Upper lobe of left lung (tissue), 6 donors: ENCODE measurements at regions not wholly inside any gene's neighbourhood (a gene's known extent, or its start where the extent isn't known, plus 50 kb on each side); places are given as distances from the start of the nearest gene placed in this dataset.

Experiments used
- ATAC-seq, 2 donors: fragments of 200-7000 bp; cut with Tn5 transposase; one replicate each; pipeline ENCODE4 v1.9.1; 2022; ENCODE audit warnings: mild to moderate bottlenecking in 2 of 2, moderate library complexity in 2 of 2; ENCODE audit not compliant: low FRiP score in 2 of 2
- DNase-seq, 2 donors: peaks; one replicate each; pipeline ENCODE4 v3.0.0-alpha.2; 2019 to 2020
- H3K27ac ChIP-seq, 4 donors: fragments of 200-600 bp; sonication (generic); one replicate each; pipeline ENCODE4 v1.5.1; 2016 to 2019
- H3K27me3 ChIP-seq, 4 donors: fragments of 200-600 bp; sonication (generic); one replicate each; pipeline ENCODE4 v1.5.1; 2017 to 2019
- H3K36me3 ChIP-seq, 4 donors: fragments of 200-600 bp; sonication (generic); one replicate each; pipeline ENCODE4 v1.5.1; 2016 to 2019
- H3K4me1 ChIP-seq, 4 donors: fragments of 200-600 bp; sonication (generic); one replicate each; pipeline ENCODE4 v1.5.1; 2018 to 2019
- H3K4me3 ChIP-seq, 4 donors: fragments of 200-600 bp; sonication (generic); one replicate each; pipeline ENCODE4 v1.5.1; 2017 to 2019; ENCODE audit warnings: mild to moderate bottlenecking in 2 of 4, moderate library complexity in 1 of 4
- H3K9me3 ChIP-seq, 4 donors: fragments of 200-600 bp; sonication (generic); one replicate each; pipeline ENCODE4 v1.5.1; 2018 to 2019
- EP300 ChIP-seq, 4 donors: sonication (generic); formaldehyde crosslinking; IDR thresholded peaks; one replicate each; pipeline ENCODE4 v1.5.1; 2017; ENCODE audit warnings: antibody characterized with exemption in 4 of 4, control low read depth in 2 of 4
- POLR2A ChIP-seq, 4 donors: fragments of 450-650 bp; IDR thresholded peaks; one replicate each; pipeline ENCODE4 v1.5.1; 2016 to 2017; ENCODE audit warnings: antibody characterized with exemption in 4 of 4, mild to moderate bottlenecking in 2 of 4
- POLR2AphosphoS5 ChIP-seq, 2 donors: sonication (generic); formaldehyde crosslinking; IDR thresholded peaks; one replicate each; pipeline ENCODE4 v1.5.1; 2017; ENCODE audit warnings: antibody characterized with exemption in 2 of 2
- WGBS, 2 donors: methylation state at CpG; one replicate each; pipeline ENCODE4 v1.1.5; 2017 to 2018; 5-methylcytosine and 5-hydroxymethylcytosine counted together
- TF ChIP-seq, protein P1 (sequence below), 6 experiments: fragments of 450-650 bp in 4 of 6; fragments of 200-600 bp in 2 of 6; sonication (generic) in 2 of 6; IDR thresholded peaks; one replicate each; pipeline ENCODE4 v1.5.1; 2016 to 2019; ENCODE audit warnings: antibody characterized with exemption in 6 of 6
- donor health status: DM: no; HTN: no; CAD: no; lungs with moderate emphysema.
- donor health status: DM: no; HTN: yes; CAD: no; lungs with severe emphysema.

DNA sequence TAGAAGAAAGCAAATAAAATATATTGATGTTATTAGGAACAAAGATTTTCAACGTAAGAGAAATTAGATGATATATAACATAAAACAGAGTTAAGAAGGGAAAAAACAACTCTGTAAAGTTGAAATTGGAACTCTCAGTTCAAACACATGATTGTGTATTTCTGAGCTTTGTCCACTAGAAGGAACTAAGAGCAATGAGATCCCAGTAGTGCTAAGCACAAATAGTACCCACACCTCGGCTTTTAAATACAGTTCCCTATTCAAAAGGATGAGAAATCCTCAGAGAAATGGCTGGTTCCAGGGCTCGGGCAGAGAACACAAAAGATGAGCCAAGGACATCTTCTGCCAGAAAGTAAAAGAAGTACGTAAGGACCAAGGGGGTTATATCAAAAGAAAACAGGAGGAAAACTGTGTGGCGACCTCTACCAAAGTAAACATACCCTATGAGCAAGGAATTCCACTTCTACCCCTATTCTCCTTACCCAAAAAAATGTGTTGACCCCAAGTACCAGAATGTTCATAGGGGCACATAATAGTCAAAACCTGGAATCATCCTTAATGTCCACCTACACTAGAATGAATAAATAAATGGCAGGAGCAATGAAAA, 96.6 kb downstream of the SPTSSA start:
- H3K9me3 ChIP-seq = no peaks in the 10 kb centered on the region
- ATAC-seq (no peak), DNase-seq (no peak)
- H3K27ac ChIP-seq = peak overlapping the region in 1 of 4 donors; percentile 48
- TF ChIP-seq POLR2AphosphoS5 (IDR thresholded peaks at IDR 0.05) (no peak), POLR2A (IDR thresholded peaks at IDR 0.05) (no peak), EP300 (IDR thresholded peaks at IDR 0.05) (no peak)
- TF ChIP-seq, protein P1, sequence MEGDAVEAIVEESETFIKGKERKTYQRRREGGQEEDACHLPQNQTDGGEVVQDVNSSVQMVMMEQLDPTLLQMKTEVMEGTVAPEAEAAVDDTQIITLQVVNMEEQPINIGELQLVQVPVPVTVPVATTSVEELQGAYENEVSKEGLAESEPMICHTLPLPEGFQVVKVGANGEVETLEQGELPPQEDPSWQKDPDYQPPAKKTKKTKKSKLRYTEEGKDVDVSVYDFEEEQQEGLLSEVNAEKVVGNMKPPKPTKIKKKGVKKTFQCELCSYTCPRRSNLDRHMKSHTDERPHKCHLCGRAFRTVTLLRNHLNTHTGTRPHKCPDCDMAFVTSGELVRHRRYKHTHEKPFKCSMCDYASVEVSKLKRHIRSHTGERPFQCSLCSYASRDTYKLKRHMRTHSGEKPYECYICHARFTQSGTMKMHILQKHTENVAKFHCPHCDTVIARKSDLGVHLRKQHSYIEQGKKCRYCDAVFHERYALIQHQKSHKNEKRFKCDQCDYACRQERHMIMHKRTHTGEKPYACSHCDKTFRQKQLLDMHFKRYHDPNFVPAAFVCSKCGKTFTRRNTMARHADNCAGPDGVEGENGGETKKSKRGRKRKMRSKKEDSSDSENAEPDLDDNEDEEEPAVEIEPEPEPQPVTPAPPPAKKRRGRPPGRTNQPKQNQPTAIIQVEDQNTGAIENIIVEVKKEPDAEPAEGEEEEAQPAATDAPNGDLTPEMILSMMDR (IDR thresholded peaks at IDR 0.05) = peak in 3 of 6 experiments; percentile 33 to 48 (median 41)
- no peaks in the 10 kb centered on the region for H3K36me3 ChIP-seq
- WGBS, 2 donors = 37 to 42% methylated on average over 5 of the region's 5 CpGs
- H3K4me3 ChIP-seq = no peak overlapping the region
- H3K27me3 ChIP-seq = no peaks in the 10 kb centered on the region
- H3K4me1 ChIP-seq = peaks cover 23 to 52% (median 39%) of the 10 kb centered on the region in 4 donors

DNA sequence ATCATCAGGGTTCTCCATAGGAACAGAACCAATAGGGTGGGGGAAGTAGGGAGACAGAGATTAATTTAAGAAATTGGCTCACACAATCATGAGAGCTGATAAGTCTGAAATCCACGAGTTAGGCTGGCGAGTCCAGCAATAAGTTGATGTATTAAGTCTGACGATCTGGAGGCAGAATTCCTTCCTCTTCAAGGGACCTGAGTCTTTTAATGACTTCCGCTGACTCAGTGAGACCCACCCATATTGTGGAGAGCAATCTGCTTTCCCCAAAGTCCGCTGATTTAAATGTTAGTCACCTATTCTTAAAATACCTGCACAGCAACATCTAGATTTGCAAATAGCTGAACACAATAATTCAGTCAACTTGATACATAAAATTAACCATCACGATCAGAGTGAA, 97.8 kb downstream of the SPTSSA start:
- peak overlapping the region in 3 of 4 donors; percentile 17 to 61 (median 55) for H3K27ac ChIP-seq
- H3K9me3 ChIP-seq = no peaks in the 10 kb centered on the region
- H3K27me3 ChIP-seq = no peaks in the 10 kb centered on the region
- H3K4me1 ChIP-seq = peaks cover 13 to 47% (median 31%) of the 10 kb centered on the region in 4 donors
- 71 to 72% methylated on average over 6 of the region's 6 CpGs for WGBS, 2 donors
- DNase-seq = no peak
- TF ChIP-seq POLR2A (IDR thresholded peaks at IDR 0.05) = no peak
- TF ChIP-seq, protein P1 (IDR thresholded peaks at IDR 0.05) = no peak
- TF ChIP-seq EP300 (IDR thresholded peaks at IDR 0.05) = no peak
- TF ChIP-seq POLR2AphosphoS5 (IDR thresholded peaks at IDR 0.05) = no peak
- H3K36me3 ChIP-seq = no peaks in the 10 kb centered on the region
- no peak overlapping the region for H3K4me3 ChIP-seq
- ATAC-seq = no peak

DNA sequence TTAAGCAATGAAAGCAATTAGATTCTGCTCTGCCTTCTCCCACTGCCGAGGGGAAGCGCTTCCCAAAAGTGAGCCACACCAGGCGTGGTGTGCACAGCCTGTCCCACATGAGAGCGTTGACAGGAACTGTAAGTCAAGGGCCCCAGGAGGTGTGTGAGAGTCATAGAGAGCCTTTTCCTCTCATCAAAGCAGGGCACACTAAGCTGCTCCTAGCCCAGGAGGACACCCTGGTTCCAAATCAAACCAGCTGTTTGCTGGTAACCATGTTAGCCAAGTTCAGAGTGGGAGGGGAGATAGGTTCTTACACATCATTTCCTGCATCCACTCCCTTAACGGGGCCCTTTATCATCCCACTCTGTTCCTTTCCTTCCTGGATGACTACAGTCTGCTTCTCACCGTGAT, 98.3 kb downstream of the SPTSSA start:
- Histone ChIP-seq H3K9me3 (no peaks in the 10 kb centered on the region), H3K4me1 (peaks cover 9 to 43% (median 27%) of the 10 kb centered on the region in 4 donors), H3K36me3 (no peaks in the 10 kb centered on the region), H3K27me3 (no peaks in the 10 kb centered on the region), H3K4me3 (no peak overlapping the region), H3K27ac (peak overlapping the region in 3 of 4 donors; percentile 17 to 61 (median 55))
- TF ChIP-seq POLR2A (IDR thresholded peaks at IDR 0.05) = peak in 1 of 4 donors; percentile 26
- TF ChIP-seq POLR2AphosphoS5 (IDR thresholded peaks at IDR 0.05) = peak; percentile 45
- TF ChIP-seq EP300 (IDR thresholded peaks at IDR 0.05) = peak; percentile 25 to 88 (median 54)
- TF ChIP-seq, protein P1 (IDR thresholded peaks at IDR 0.05) = no peak
- ATAC-seq = peak; percentile 35 to 65
- peak in 1 of 2 donors; percentile 81 for DNase-seq
- 39 to 42% methylated on average over 6 of the region's 6 CpGs for WGBS, 2 donors

DNA sequence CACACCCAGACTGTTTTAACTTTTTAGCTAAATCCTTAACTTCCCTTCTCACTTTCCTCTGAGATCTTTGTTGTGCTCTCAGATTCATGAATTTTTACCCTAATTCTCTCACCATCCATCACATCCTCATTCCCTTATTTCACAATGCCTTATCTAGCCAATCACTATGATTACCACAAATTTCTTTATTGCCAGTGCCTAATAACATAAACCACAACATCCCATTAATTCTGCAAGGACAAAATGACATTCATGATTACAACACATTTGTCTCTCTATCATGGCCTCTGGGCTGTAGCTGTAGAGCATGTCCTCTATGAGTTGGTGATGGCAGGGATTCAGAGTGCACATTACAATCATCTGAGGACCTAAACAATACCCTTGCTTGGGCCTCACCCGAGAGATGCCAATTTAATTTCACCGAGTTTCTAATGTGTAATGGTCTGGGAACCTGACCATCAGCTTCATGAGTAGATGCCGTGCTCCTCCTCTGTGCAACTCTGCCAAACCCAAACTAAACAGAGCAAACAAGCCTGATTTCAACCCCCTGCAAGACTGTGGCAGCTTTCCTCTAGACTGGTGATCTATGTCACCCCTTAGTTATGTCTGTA, 99.3 kb downstream of the SPTSSA start:
- whole genome bisulfite sequencing, 2 donors = 82 to 92% methylated on average over 2 to 3 of the region's 3 CpGs
- TF ChIP-seq POLR2AphosphoS5 (IDR thresholded peaks at IDR 0.05) = no peak
- TF ChIP-seq EP300 (IDR thresholded peaks at IDR 0.05) = no peak
- TF ChIP-seq POLR2A (IDR thresholded peaks at IDR 0.05) = no peak
- ATAC-seq (peak in 1 of 2 donors; percentile 18), DNase-seq (no peak)
- Histone ChIP-seq H3K36me3 (no peaks in the 10 kb centered on the region), H3K27me3 (no peaks in the 10 kb centered on the region), H3K4me3 (no peak overlapping the region), H3K27ac (peak overlapping the region in 3 of 4 donors; percentile 17 to 61 (median 55)), H3K4me1 (peaks cover 6 to 35% (median 23%) of the 10 kb centered on the region in 4 donors), H3K9me3 (no peaks in the 10 kb centered on the region)

DNA sequence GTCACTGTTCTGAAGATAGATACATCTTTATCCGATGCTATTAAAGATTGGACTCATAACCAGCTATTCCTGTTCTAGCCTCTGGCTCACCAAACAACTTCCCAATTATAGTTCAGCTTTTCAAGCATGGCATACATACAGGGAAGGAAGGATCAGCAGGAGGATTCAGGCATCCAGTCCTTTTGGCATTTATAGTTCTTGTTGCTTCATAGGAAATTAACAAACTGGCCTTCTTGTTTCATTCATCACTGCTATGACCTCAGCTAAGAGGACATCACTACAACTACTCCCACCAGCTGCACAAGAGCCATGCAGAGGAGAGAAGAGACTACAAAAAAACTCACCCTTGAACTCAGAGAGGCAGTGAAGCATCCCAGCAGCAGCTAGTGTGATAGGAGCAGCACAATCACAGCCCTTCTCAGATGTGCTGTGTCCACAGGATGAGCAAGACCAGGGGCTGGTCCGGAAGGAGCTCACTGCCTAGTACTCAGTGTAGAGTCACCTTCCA, 100.5 kb downstream of the SPTSSA start:
- ATAC-seq = peak; percentile 56 to 81
- no peak overlapping the region for H3K4me3 ChIP-seq
- no peak for DNase-seq
- H3K36me3 ChIP-seq = no peaks in the 10 kb centered on the region
- TF ChIP-seq, protein P1 (IDR thresholded peaks at IDR 0.05) = no peak
- TF ChIP-seq POLR2AphosphoS5 (IDR thresholded peaks at IDR 0.05) = no peak
- TF ChIP-seq EP300 (IDR thresholded peaks at IDR 0.05) = no peak
- no peak for TF ChIP-seq POLR2A (IDR thresholded peaks at IDR 0.05)
- H3K27me3 ChIP-seq = no peaks in the 10 kb centered on the region
- H3K9me3 ChIP-seq = no peaks in the 10 kb centered on the region
- H3K4me1 ChIP-seq = peaks cover 6 to 30% (median 20%) of the 10 kb centered on the region in 4 donors
- WGBS, 2 donors = 84 to 97% methylated on average over 2 of the region's 2 CpGs
- peak overlapping the region in 2 of 4 donors; percentile 9 to 41 for H3K27ac ChIP-seq
